ENCODE measurements at regions not wholly inside any gene's neighbourhood (a gene's known extent, or its start where the extent isn't known, plus 50 kb on each side); places are given as distances from the start of the nearest gene placed in this dataset.

DNA sequence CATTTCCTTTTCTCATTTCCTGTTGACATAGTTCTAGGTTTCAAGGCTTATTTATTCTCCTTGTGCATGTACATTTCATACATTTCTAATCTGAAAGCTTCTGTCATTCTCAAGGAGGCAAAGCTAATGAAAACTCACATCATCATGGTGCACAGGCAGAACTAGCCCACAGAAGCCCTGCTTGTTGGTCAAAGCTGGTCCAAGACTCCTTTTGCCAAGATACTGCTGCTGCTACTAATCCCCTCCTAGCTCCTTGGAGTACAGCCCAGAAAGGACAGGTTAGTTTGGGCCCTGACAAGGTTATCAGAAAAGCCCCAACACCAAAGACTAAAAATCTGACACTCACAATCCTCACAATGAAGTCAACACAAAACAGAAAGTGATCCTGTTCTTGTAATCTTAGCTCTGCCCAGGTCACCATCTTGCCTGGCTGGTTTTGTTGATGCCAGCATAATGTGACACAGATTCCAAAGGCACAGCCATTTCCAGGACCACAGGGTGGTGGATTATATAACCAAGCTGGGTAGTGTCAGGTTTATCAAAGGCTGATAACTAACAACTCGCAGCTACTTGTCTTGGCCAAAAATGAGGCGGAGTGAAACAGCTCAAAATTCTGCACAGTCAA is 417.4 kb downstream of the NDFIP2 start:
- DNase-seq (ENCODE audit: low read depth, low spot score) (no peak), ATAC-seq (peak; percentile 38; the same call in 2 of the 3 replicates), FAIRE-seq (no peak)
- no peak overlapping the region for H3K27ac ChIP-seq (ENCODE audit: control insufficient read depth, insufficient read depth)
- no peaks in the 10 kb centered on the region for H4K20me1 ChIP-seq (ENCODE audit: control insufficient read depth, insufficient read depth)
- WGBS (ENCODE audit: insufficient coverage, insufficient replicate concordance, low lambda C conversion rate, missing lambda C conversion rate): 23% methylated on average over 2 of the region's 2 CpGs
- no peaks in the 10 kb centered on the region for H3K27me3 ChIP-seq (replicated peaks in 1 of 2; ENCODE audit: control insufficient read depth in 2 of 2, insufficient read depth in 2 of 2, low read length in 1 of 2)
- ChIA-PET CTCF (interaction anchor here (0.8 to 1.4 kb wide), 6 partner anchors 10 to 123 kb away, joined by 3 to 5 read pairs (median 3); no protein-coding TSS in a partner anchor), RAD21 (ENCODE audit: unreplicated experiment) (interaction anchor here (1.0 to 1.1 kb wide), 2 partner anchors 14 to 122 kb away, joined by 3 to 4 read pairs; no protein-coding TSS in a partner anchor), POLR2A (interaction anchor here (1.2 to 1.3 kb wide), 2 partner anchors 14 to 34 kb away, joined by 3 read pairs; no protein-coding TSS in a partner anchor), SMC1A (ENCODE audit: uncharacterized antibody, unreplicated experiment) (interaction anchor here (0.7 to 2.2 kb wide), 8 partner anchors 13 to 115 kb away, joined by 3 to 7 read pairs (median 4); no protein-coding TSS in a partner anchor)
- BruUV-seq (replicated peaks): no TSS peak
- H3K4me1 ChIP-seq (ENCODE audit: control insufficient read depth, insufficient read depth, low read length): no peaks in the 10 kb centered on the region
- no peaks in the 10 kb centered on the region for H3K36me3 ChIP-seq (ENCODE audit: control insufficient read depth in 2 of 2, insufficient read depth in 2 of 2, low read length in 1 of 2)
- H3K9me3 ChIP-seq (replicated peaks; ENCODE audit: control insufficient read depth, insufficient read depth, low read length): no peaks in the 10 kb centered on the region
- no peak overlapping the region for H3K4me3 ChIP-seq
- in situ Hi-C loops (cut with MboI) (no loop called here), intact Hi-C loops (cut with micrococcal nuclease; ENCODE audit: unreplicated experiment) (no loop called here)
- TF ChIP-seq CHD1 (IDR thresholded peaks at IDR 0.05; ENCODE audit: low read depth, low read length): no peak
- no peak for TF ChIP-seq ATF7 (IDR thresholded peaks at IDR 0.05; ENCODE audit: low read depth)
- no peak for TF ChIP-seq ZBED1 (IDR thresholded peaks at IDR 0.05; ENCODE audit: borderline replicate concordance)
- TF ChIP-seq ZNF207 (IDR thresholded peaks at IDR 0.05; ENCODE audit: borderline replicate concordance): no peak
- no peak for TF ChIP-seq IRF5 (IDR thresholded peaks at IDR 0.05; ENCODE audit: borderline replicate concordance)
- no peak for TF ChIP-seq ETV6 (conservative IDR thresholded peaks at IDR 0.05 in 1 of 2, IDR thresholded peaks at IDR 0.05 in 1 of 2; ENCODE audit: borderline replicate concordance in 1 of 2, low read depth in 1 of 2)
- TF ChIP-seq, protein P1, sequence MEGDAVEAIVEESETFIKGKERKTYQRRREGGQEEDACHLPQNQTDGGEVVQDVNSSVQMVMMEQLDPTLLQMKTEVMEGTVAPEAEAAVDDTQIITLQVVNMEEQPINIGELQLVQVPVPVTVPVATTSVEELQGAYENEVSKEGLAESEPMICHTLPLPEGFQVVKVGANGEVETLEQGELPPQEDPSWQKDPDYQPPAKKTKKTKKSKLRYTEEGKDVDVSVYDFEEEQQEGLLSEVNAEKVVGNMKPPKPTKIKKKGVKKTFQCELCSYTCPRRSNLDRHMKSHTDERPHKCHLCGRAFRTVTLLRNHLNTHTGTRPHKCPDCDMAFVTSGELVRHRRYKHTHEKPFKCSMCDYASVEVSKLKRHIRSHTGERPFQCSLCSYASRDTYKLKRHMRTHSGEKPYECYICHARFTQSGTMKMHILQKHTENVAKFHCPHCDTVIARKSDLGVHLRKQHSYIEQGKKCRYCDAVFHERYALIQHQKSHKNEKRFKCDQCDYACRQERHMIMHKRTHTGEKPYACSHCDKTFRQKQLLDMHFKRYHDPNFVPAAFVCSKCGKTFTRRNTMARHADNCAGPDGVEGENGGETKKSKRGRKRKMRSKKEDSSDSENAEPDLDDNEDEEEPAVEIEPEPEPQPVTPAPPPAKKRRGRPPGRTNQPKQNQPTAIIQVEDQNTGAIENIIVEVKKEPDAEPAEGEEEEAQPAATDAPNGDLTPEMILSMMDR (IDR thresholded peaks at IDR 0.05 in 2 of 3, conservative IDR thresholded peaks at IDR 0.05 in 1 of 3; ENCODE audit: control insufficient read depth in 2 of 3, extremely low read depth in 1 of 3, insufficient read depth in 1 of 3, low read depth in 3 of 3, low read length in 3 of 3): no peak
- TF ChIP-seq MEF2B (IDR thresholded peaks at IDR 0.05; ENCODE audit: partially characterized antibody, poor library complexity, severe bottlenecking): no peak
- TF ChIP-seq RAD51 (IDR thresholded peaks at IDR 0.05): no peak
- H2AFZ ChIP-seq (ENCODE audit: control insufficient read depth, low read depth, low read length): no peak overlapping the region
- no peak overlapping the region for H3K4me2 ChIP-seq (ENCODE audit: control insufficient read depth, insufficient read depth)
- H3K79me2 ChIP-seq (ENCODE audit: control insufficient read depth, insufficient read depth, low read length): no peaks in the 10 kb centered on the region
- no peak overlapping the region for H3K9ac ChIP-seq (ENCODE audit: control insufficient read depth, insufficient read depth, low read length)

Data from GM12878 (cell line).